ENCODE measurements at regions not wholly inside any gene's neighbourhood (a gene's known extent, or its start where the extent isn't known, plus 50 kb on each side); places are given as distances from the start of the nearest gene placed in this dataset.

GRCh38 chr18:39521164-39521563, 1955.6 kb upstream of the CELF4 start:
- no peak for TF ChIP-seq POLR2A (IDR thresholded peaks at IDR 0.05)
- TF ChIP-seq CTCF (IDR thresholded peaks at IDR 0.05 in 8 of 11, conservative IDR thresholded peaks at IDR 0.05 in 3 of 11) = no peak
